Epithelial cell of esophagus (primary cell): ENCODE measurements at regions not wholly inside any gene's neighbourhood (a gene's known extent, or its start where the extent isn't known, plus 50 kb on each side); places are given as distances from the start of the nearest gene placed in this dataset.
"Not testable (repeated sequence)": the region's sequence is repeated elsewhere in the genome, so short reads cannot be mapped to it uniquely, and the experiment has no call there.

Experiments used
- DNase-seq: peaks from one replicate; pipeline ENCODE4 v3.0.0; 2010; ENCODE audit warnings: low read depth
- H3K4me3 ChIP-seq: 2 replicates; pipeline ENCODE4 v1.5.1; 2011; ENCODE audit warnings: mild to moderate bottlenecking, low read length, control low read depth
- TF ChIP-seq, protein P1 (sequence below): IDR thresholded peaks from 2 replicates; pipeline ENCODE4 v1.5.1; 2011; ENCODE audit warnings: low read depth, mild to moderate bottlenecking, low read length, control low read depth, inconsistent platforms; ENCODE audit not compliant: insufficient read depth; ENCODE audit errors: missing control alignments

DNA sequence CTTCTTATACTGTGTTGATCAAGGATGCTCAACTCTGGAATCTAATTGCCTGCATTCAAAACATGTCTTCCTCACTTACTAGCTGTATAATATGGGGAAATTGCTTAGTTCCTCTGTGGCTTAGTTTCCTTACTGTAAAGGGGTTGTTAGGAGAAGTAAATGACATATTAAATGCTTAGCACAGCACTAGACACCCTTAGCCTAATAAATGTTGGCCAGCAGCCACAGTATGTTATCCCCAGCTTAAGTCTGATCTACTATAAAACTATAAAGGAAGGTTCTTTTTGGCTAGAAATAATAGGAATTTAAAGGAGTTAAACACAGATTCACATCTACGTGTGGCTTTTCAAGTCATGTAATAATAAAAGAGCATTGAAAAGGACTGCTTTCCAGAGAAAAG, 232.4 kb downstream of the PCSK1 start:
- DNase-seq: no peak
- no peak overlapping the region for H3K4me3 ChIP-seq
- TF ChIP-seq, protein P1, sequence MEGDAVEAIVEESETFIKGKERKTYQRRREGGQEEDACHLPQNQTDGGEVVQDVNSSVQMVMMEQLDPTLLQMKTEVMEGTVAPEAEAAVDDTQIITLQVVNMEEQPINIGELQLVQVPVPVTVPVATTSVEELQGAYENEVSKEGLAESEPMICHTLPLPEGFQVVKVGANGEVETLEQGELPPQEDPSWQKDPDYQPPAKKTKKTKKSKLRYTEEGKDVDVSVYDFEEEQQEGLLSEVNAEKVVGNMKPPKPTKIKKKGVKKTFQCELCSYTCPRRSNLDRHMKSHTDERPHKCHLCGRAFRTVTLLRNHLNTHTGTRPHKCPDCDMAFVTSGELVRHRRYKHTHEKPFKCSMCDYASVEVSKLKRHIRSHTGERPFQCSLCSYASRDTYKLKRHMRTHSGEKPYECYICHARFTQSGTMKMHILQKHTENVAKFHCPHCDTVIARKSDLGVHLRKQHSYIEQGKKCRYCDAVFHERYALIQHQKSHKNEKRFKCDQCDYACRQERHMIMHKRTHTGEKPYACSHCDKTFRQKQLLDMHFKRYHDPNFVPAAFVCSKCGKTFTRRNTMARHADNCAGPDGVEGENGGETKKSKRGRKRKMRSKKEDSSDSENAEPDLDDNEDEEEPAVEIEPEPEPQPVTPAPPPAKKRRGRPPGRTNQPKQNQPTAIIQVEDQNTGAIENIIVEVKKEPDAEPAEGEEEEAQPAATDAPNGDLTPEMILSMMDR: no peak

DNA sequence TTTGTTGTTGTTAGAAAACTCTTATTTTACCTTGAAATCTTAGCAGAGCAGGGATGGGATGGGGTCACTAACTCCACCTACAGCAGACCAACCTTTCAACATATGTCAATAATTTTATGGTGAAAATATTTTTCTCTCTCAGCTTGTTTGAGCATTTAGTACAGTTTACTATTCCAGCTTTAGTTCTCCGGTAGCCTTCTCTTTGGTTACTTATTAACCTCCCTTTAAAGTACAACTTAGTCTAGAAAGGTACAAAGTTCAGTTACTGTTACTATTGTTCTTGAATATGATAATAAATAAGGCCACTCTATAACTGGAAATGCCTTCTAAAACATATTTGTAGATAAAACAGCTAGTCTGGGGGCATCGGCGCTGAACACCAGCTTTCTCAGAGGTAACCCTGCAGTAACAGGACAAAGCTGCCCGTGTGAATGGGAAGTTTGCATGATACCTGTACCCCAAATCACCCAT, 233.3 kb downstream of the PCSK1 start:
- DNase-seq: no peak
- TF ChIP-seq, protein P1: no peak
- H3K4me3 ChIP-seq: no peak overlapping the region

DNA sequence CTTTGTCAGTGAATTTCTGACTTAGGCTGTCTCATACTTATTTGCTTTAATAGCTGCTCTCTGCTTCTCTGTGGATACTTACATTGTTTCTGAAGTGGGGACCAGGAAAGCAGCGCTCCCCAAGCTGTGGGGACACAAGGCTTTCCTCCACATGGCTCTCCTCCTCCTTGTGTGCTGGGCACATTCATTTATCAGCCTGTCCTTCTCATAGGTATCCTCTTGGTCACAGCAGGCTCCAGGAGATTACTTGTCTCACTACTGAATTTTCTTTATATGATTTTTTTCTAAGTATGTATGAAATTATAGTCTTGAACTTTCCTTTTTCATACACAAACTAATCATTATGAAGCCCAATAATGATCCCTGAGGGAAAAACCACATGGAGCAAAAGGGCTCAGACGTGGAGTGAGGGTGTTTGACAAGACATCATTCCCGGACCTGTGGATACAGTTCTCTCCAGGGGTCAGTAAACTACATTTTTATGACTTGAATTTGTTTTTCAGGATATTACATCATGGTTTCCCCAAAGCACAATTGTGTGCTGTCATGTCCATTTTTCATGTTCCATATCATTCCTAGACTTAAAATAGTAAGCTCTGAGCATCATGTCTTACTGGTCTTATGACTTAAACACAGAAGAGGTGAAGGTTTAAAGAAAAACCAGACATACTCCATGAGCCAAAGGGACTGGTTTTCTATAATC, 234.5 kb downstream of the PCSK1 start:
- no peak for DNase-seq
- no peak overlapping the region for H3K4me3 ChIP-seq
- TF ChIP-seq, protein P1: no peak

DNA sequence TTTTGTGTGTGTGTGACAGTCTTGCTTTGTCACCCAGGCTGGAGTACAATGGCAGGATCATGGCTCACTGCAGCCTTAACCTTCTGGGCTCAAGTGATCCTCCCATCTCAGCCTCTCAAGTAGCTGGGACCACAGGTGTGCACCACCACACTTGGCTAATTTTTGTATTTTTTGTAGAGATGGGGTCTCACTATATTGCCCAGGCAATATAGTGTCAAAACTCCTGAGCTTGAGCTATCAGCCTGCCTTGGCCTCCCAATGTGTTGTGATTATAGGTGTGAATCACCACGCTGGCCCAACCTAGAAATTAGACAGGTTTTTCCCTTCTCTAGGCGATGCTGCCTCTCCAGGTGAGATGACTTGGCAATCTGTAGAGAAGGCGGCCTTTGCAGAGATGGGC, 235.3 kb downstream of the PCSK1 start:
- not testable (repeated sequence) for H3K4me3 ChIP-seq
- DNase-seq: peak; percentile 19

DNA sequence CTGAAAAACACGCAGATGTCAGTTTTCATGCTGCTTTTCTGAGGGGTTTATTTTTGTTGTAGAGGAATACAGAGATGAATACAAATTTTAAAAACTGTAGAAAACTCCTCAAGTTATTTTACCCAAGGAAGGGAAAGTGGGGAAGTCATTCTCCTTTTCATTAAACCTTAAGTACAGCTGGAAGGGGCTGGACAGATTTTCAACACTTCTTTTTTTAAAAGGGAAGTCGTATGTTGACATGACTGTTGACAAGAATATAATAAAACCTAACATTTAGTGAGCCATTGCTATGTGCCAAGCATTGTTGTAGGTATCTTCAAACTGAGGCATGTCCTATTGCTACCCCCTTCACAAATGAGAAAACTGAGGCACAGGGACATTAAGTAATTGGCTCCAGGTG, 235.7 kb upstream of the ELL2 start:
- no peak for DNase-seq
- no peak overlapping the region for H3K4me3 ChIP-seq
- TF ChIP-seq, protein P1: no peak

DNA sequence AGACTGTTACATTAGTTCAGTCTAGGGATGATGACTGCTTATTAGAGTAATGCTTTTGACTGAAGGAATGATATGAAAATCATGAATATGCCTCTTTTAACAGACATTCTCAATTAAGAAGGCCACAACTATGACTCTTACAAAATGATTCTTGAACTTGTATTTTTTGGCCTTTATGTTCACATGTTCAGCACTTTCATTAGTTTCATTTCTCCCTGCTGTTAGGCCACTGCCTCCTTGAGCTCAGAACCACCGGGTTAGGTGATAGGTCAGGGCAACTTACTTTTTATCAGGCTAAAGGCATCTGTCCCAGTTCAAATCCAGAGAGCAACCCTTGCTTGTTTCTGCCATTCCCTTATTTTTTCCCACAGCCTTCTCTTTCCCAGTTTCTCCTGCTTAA, 235.2 kb upstream of the ELL2 start:
- TF ChIP-seq, protein P1: no peak
- DNase-seq: no peak
- no peak overlapping the region for H3K4me3 ChIP-seq

DNA sequence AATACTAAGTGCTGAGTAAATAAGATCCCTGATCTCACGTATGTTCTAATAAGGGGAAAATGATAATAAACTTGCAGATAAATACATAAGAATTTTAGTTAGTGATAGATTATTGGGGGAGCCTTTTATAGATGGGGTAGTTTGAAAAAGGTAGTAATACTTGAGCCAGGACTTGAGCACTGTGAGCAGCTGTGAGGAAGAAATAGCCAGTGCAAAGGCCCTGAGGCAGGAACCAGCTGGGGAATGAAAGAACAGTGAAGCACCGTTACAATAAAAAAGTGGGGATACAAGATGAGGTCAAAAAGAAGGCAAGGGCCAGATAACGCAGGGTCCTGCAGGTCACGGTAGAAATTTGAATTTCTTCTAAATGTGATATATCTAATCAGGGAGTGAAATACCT, 234.8 kb upstream of the ELL2 start:
- TF ChIP-seq, protein P1: no peak
- no peak for DNase-seq
- H3K4me3 ChIP-seq: no peak overlapping the region

DNA sequence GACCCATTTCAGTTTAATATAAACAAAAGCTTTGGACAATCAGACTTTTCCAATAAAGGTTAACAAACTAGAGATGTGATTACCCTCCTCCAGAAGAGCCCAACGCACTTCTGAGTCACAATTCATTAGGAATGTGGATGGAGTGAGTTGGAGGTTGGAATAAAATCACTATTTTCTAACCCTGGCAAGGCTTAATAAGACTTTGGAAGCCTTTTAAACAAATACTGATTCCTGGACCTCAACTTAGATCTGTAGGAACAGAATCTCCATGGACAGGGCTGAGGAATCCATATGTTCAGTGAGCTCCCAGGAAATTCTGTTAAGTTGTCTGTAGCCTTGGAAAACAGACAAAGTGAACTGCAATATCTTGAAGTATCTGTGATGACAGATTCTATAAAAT, 233.5 kb upstream of the ELL2 start:
- TF ChIP-seq, protein P1: no peak
- no peak overlapping the region for H3K4me3 ChIP-seq
- DNase-seq: no peak
